ENCODE measurements at regions not wholly inside any gene's neighbourhood (a gene's known extent, or its start where the extent isn't known, plus 50 kb on each side); places are given as distances from the start of the nearest gene placed in this dataset.

GRCh38 chr4:22192084-22192511 lies 243.5 kb upstream of the KCNIP4 start:
- TF ChIP-seq, protein P1, sequence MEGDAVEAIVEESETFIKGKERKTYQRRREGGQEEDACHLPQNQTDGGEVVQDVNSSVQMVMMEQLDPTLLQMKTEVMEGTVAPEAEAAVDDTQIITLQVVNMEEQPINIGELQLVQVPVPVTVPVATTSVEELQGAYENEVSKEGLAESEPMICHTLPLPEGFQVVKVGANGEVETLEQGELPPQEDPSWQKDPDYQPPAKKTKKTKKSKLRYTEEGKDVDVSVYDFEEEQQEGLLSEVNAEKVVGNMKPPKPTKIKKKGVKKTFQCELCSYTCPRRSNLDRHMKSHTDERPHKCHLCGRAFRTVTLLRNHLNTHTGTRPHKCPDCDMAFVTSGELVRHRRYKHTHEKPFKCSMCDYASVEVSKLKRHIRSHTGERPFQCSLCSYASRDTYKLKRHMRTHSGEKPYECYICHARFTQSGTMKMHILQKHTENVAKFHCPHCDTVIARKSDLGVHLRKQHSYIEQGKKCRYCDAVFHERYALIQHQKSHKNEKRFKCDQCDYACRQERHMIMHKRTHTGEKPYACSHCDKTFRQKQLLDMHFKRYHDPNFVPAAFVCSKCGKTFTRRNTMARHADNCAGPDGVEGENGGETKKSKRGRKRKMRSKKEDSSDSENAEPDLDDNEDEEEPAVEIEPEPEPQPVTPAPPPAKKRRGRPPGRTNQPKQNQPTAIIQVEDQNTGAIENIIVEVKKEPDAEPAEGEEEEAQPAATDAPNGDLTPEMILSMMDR (conservative IDR thresholded peaks at IDR 0.05), result no peak
- peaks cover 10% of the 10 kb centered on the region for H3K4me1 Mint-ChIP-seq
- H3K27ac Mint-ChIP-seq (ENCODE audit: unreplicated experiment), result no peak overlapping the region
- H3K27me3 Mint-ChIP-seq (ENCODE audit: low read depth), result no peaks in the 10 kb centered on the region
- H3K9me3 Mint-ChIP-seq, result no peaks in the 10 kb centered on the region
- DNase-seq (ENCODE audit: low read depth, low spot score), result no peak
- H3K36me3 Mint-ChIP-seq (ENCODE audit: low read depth), result no peaks in the 10 kb centered on the region
- H3K4me3 Mint-ChIP-seq, result no peak overlapping the region

- no peak overlapping the region for H3K27ac Mint-ChIP-seq (ENCODE audit: unreplicated experiment)
- peaks cover 10% of the 10 kb centered on the region for H3K4me1 Mint-ChIP-seq
- no peaks in the 10 kb centered on the region for H3K27me3 Mint-ChIP-seq (ENCODE audit: low read depth)
- H3K9me3 Mint-ChIP-seq, result no peaks in the 10 kb centered on the region
- TF ChIP-seq, protein P1 (conservative IDR thresholded peaks at IDR 0.05), result no peak
- H3K36me3 Mint-ChIP-seq (ENCODE audit: low read depth), result no peaks in the 10 kb centered on the region
- DNase-seq (ENCODE audit: low read depth, low spot score), result no peak
- H3K4me3 Mint-ChIP-seq, result no peak overlapping the region
Measured at GRCh38 chr4:22191565-22191964, 243.0 kb upstream of the KCNIP4 start.

DNA sequence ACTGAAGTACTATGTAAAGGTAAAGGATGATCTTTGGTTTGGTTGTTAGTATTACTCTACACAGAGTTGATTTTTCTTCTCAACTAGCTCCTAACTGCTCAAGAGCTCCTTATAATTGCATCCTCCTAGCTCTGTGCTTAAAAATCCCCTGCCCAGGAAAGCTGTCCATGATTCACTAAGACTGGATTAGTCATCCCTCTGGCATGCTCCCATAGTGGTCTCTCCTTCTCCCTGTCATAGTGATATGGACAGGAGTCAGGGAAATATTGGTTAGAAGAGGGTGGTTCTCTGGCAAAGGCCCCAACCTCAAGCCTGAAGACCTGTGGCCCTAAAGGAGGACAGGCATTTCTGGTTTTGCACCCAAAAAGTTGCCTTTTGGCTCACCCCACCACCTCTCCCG lies 242.3 kb upstream of the KCNIP4 start:
- no peak overlapping the region for H3K4me3 Mint-ChIP-seq
- H3K4me1 Mint-ChIP-seq, result peaks cover 10% of the 10 kb centered on the region
- H3K36me3 Mint-ChIP-seq (ENCODE audit: low read depth), result no peaks in the 10 kb centered on the region
- H3K27ac Mint-ChIP-seq (ENCODE audit: unreplicated experiment), result no peak overlapping the region
- TF ChIP-seq, protein P1 (conservative IDR thresholded peaks at IDR 0.05), result no peak
- no peak for DNase-seq (ENCODE audit: low read depth, low spot score)
- no peaks in the 10 kb centered on the region for H3K27me3 Mint-ChIP-seq (ENCODE audit: low read depth)
- H3K9me3 Mint-ChIP-seq, result no peaks in the 10 kb centered on the region

- H3K27me3 Mint-ChIP-seq (ENCODE audit: low read depth), result peaks cover 3% of the 10 kb centered on the region
- no peaks in the 10 kb centered on the region for H3K36me3 Mint-ChIP-seq (ENCODE audit: low read depth)
- DNase-seq (ENCODE audit: low read depth, low spot score), result no peak
- TF ChIP-seq, protein P1 (conservative IDR thresholded peaks at IDR 0.05), result no peak
- peaks cover 8% of the 10 kb centered on the region for H3K4me1 Mint-ChIP-seq
- H3K4me3 Mint-ChIP-seq, result no peak overlapping the region
- no peak overlapping the region for H3K27ac Mint-ChIP-seq (ENCODE audit: unreplicated experiment)
- peaks cover 2% of the 10 kb centered on the region for H3K9me3 Mint-ChIP-seq
Measured at GRCh38 chr4:22187203-22187820, 238.7 kb upstream of the KCNIP4 start.

DNA sequence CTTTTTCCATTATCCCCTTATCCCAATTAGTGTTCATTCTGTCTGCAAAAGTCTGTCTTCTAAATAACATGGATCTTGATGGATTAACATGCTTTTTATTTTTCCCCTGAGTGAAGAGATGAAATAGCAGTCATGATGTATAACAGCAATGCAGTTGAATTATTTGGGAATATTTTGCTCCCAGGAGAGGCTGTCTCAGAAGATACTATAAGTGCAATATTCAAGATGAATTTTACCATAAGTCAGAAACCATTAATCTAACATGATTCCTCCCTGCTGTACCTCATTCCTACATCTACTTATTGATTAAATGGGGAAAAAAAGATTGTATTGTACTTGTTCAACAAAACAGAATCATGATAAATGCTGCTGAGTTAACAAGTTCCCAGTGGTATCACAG lies 233.2 kb upstream of the KCNIP4 start:
- H3K27me3 Mint-ChIP-seq (ENCODE audit: low read depth), result peaks cover 3% of the 10 kb centered on the region
- no peak for DNase-seq (ENCODE audit: low read depth, low spot score)
- TF ChIP-seq, protein P1 (conservative IDR thresholded peaks at IDR 0.05), result no peak
- peaks cover 2% of the 10 kb centered on the region for H3K36me3 Mint-ChIP-seq (ENCODE audit: low read depth)
- peaks cover 9% of the 10 kb centered on the region for H3K9me3 Mint-ChIP-seq
- no peaks in the 10 kb centered on the region for H3K4me1 Mint-ChIP-seq
- H3K27ac Mint-ChIP-seq (ENCODE audit: unreplicated experiment), result no peak overlapping the region
- no peak overlapping the region for H3K4me3 Mint-ChIP-seq
